ENCODE measurements at regions not wholly inside any gene's neighbourhood (a gene's known extent, or its start where the extent isn't known, plus 50 kb on each side); places are given as distances from the start of the nearest gene placed in this dataset.
"Not testable (repeated sequence)": the region's sequence is repeated elsewhere in the genome, so short reads cannot be mapped to it uniquely, and the experiment has no call there.

DNA sequence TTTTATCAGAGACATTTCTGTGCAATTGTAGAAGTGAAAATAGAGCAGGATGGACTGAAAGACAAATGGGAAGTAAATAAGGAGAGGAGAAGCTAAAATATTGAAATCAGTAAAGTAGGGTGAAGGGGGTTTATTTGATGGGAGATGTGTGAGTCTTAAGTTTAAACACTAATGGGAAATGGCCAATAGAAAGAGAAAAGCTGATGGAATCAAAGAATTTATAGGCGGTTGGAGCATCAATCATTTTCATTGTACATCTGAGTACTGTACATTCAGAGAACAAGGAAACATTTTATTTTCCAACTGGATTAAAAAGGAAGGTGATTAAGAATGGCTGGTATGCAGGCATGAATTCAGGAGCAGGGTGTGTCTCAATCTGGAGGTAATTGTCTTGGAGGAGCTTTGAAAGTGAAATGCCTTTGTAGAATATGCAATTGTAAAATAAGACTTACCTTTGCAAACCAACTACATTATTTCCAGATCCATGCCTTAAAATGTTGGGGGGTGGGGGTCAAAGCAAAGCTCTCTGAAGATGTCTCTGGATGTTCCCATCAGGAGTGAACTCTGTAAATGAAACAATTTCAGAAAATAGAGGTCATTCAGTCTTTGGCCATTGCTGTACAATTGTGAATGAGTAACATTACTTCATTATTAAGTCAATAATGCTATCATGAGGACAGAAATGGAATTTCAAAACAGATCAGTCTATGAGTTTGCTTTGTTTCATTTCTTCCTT lies 227.4 kb downstream of the SPATA31A1 start:
- CTCF ChIA-PET; H3K27ac Mint-ChIP-seq; DNase-seq; H3K4me3 Mint-ChIP-seq; POLR2A ChIA-PET; H3K27me3 Mint-ChIP-seq; H3K4me1 Mint-ChIP-seq; H3K36me3 Mint-ChIP-seq (ENCODE audit: low read depth); H3K9me3 Mint-ChIP-seq: not testable (repeated sequence)

- H3K27ac Mint-ChIP-seq; H3K4me1 Mint-ChIP-seq; H3K36me3 Mint-ChIP-seq (ENCODE audit: low read depth); H3K27me3 Mint-ChIP-seq; POLR2A ChIA-PET; DNase-seq; H3K4me3 Mint-ChIP-seq; CTCF ChIA-PET; H3K9me3 Mint-ChIP-seq: not testable (repeated sequence)
Observed at GRCh38 chr9:39583413-39583747, 227.9 kb downstream of the SPATA31A1 start.

DNA sequence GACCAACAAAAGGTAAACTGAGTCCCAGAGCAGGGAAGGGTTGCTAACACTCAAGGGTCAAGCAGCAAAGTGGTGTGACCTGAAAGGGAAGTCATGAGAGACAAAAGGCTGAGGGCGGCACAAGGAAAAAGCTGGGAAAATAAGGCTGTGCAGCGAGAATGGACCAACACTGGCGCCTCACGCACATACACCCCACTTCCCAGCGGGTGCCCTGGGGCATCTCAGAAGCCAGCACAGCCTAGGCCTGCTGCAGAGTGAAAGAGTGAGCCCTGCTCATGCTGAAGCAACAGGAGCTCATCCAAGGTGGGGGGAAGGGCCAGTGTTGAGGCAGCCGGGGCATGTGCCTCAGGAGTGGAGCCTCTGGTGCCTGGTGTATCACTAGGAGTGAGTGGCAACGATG lies 229.8 kb downstream of the SPATA31A1 start:
- CTCF ChIA-PET; H3K9me3 Mint-ChIP-seq; H3K27me3 Mint-ChIP-seq; POLR2A ChIA-PET; H3K4me3 Mint-ChIP-seq; DNase-seq; H3K36me3 Mint-ChIP-seq (ENCODE audit: low read depth); H3K4me1 Mint-ChIP-seq; H3K27ac Mint-ChIP-seq: not testable (repeated sequence)

DNA sequence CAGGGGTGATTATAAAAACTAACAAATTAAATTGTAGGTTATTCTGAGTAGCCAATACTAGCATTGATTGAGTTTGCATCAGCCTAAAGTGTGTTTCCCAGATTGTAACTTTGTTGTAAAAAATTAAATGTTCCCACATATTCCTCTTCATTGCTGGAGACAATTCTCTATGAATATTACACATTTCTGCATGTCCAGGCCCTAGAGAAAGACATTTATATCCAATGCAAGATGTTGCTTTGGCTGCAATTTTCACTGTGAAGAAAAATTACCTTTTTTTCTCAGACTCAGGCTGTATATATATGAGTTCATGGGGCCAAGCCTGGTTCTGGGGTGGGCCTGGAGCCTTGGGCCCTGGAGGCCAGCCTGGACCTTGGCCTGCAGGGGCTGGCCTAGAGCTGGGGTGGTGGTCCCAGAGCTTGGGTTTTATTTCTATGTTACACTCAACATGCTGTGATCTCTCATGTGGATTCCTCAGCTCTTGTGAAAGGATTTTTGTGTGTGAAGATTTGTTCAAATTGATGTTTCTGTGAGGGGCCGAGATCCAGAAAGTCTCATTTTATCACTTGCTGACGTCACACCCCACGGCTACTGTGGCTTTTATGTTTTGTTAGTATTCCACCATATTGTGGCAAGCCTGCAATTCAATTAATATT lies 232.5 kb downstream of the SPATA31A1 start:
- H3K27me3 Mint-ChIP-seq = no peaks in the 10 kb centered on the region
- DNase-seq = no peak
- H3K27ac Mint-ChIP-seq = no peak overlapping the region
- no peaks in the 10 kb centered on the region for H3K4me1 Mint-ChIP-seq
- peaks cover 3% of the 10 kb centered on the region for H3K9me3 Mint-ChIP-seq
- H3K36me3 Mint-ChIP-seq (ENCODE audit: low read depth) = no peaks in the 10 kb centered on the region
- ChIA-PET CTCF (no interaction called here), POLR2A (no interaction called here)
- no peak overlapping the region for H3K4me3 Mint-ChIP-seq

DNA sequence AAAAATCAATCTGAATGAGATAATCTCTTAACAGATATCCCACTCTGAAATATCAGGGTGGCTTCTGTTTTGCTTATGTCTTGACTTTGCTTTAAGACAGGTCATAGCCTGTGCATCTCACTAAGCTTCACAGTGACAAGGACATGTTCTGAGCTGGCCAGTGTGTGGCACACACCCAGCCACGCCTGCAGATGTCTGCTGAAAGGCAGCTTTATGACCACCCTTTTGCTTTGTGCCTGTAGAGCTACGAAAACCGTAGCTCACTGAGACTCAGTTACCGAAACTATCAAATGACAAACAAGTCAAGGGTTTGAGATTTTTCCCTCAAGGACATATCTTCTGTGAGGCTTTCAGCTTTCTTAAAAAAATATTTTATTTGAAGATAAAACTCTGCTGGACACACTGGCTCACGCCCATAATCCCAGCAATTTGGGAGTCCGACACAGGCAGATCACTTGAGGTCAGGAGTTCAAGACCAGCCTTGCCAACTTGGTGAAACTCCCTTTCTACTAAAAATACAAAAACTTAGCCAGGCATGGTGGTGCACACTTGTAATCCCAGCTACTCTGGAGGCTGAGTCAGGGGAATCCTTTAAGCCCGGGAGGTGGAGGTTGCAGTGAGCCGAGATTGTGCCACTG lies 233.2 kb downstream of the SPATA31A1 start:
- DNase-seq = no peak
- H3K9me3 Mint-ChIP-seq = peaks cover 3% of the 10 kb centered on the region
- H3K4me1 Mint-ChIP-seq = no peaks in the 10 kb centered on the region
- no peak overlapping the region for H3K27ac Mint-ChIP-seq
- H3K36me3 Mint-ChIP-seq (ENCODE audit: low read depth) = no peaks in the 10 kb centered on the region
- H3K27me3 Mint-ChIP-seq = no peaks in the 10 kb centered on the region
- H3K4me3 Mint-ChIP-seq = no peak overlapping the region
- ChIA-PET POLR2A (no interaction called here), CTCF (no interaction called here)

DNA sequence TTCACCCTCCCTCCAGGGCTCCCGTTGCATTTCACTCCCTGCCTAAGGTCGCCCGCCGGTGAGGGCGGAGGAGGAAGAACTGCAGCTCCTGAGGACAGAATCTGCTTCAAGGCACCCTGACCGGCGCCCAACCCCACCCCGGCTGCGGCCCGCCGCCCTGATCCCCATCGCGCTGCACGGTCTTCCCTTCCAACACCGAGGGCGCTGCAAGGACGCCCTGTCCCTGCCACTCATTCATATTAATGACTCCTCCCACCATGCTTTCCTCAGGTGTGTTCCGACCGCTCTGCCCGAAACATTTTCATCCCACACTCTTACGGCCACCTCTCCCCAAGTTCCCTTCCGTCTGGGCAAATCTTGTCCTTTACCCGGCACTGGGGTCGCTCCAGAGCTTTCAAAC lies 248.6 kb downstream of the SPATA31A1 start:
- H3K4me1 Mint-ChIP-seq; H3K4me3 Mint-ChIP-seq; DNase-seq; H3K27ac Mint-ChIP-seq; POLR2A ChIA-PET; H3K27me3 Mint-ChIP-seq; H3K36me3 Mint-ChIP-seq (ENCODE audit: low read depth); CTCF ChIA-PET; H3K9me3 Mint-ChIP-seq: not testable (repeated sequence)

DNA sequence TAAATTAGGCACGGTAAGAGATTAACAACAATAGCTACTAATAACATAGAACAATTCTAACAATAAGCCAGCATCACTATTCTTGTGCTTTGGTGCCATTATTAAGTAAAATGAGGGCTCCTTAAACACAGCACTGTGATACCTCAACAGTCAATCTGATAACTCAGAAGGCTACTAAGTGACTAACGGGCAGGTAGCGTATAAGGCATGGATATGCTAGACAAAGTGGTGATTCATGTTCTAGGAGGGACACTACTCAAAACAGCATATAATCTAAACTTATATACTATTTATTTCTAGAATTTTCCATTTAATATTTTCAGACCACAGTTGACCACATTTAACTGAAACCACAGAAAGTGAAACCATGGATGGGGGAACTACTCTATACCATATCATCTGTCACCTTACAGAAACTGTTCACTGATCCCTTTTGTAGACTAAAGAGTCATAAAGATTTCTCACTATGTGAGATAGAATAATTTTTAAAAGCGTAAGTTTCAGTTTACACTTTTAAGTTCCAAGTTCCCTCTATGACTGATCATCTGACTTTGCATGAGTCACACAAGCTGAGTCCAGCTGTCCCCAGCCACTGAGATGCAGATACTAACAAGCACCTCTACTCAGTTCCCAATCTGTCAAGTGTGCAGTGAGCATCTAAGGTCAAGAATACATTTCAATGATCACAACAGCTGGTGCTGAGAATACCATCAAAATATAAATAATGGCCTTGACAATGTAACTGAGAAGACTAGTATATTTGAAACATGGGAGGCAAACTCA lies 256.2 kb downstream of the SPATA31A1 start:
- H3K27me3 Mint-ChIP-seq; DNase-seq; H3K27ac Mint-ChIP-seq; POLR2A ChIA-PET; H3K4me1 Mint-ChIP-seq; CTCF ChIA-PET; H3K4me3 Mint-ChIP-seq; H3K9me3 Mint-ChIP-seq; H3K36me3 Mint-ChIP-seq (ENCODE audit: low read depth): not testable (repeated sequence)

- DNase-seq; H3K27ac Mint-ChIP-seq; CTCF ChIA-PET; H3K27me3 Mint-ChIP-seq; H3K9me3 Mint-ChIP-seq; H3K4me1 Mint-ChIP-seq; H3K4me3 Mint-ChIP-seq; POLR2A ChIA-PET; H3K36me3 Mint-ChIP-seq (ENCODE audit: low read depth): not testable (repeated sequence)
Observed at GRCh38 chr9:39616480-39616879, 261.0 kb downstream of the SPATA31A1 start.

DNA sequence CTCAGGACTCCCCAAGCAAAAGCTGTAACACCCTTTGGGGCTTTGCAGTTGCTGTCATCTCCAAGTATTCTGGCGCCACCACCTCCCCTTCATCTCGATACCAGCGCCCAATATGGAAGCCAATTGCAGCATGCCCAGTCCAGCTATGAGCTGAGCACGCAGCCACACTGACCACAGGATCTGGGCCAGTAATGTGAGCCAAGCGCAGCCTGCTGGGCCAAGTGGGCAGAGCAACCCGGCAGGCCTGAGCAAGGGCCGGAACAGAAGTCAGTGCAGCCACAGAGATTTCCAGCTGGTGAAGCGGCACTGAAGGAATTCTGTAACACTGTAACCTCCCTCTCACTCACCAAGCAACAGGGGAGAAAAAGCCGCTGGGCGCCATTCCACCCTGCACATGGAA lies 268.6 kb downstream of the SPATA31A1 start:
- H3K4me1 Mint-ChIP-seq; CTCF ChIA-PET; H3K9me3 Mint-ChIP-seq; H3K4me3 Mint-ChIP-seq; H3K27me3 Mint-ChIP-seq; H3K36me3 Mint-ChIP-seq (ENCODE audit: low read depth); H3K27ac Mint-ChIP-seq; POLR2A ChIA-PET; DNase-seq: not testable (repeated sequence)

- POLR2A ChIA-PET; H3K36me3 Mint-ChIP-seq (ENCODE audit: low read depth); CTCF ChIA-PET; H3K4me3 Mint-ChIP-seq; H3K4me1 Mint-ChIP-seq; H3K9me3 Mint-ChIP-seq; DNase-seq; H3K27me3 Mint-ChIP-seq; H3K27ac Mint-ChIP-seq: not testable (repeated sequence)
Observed at GRCh38 chr9:39632071-39632470, 276.6 kb downstream of the SPATA31A1 start.

- H3K4me1 Mint-ChIP-seq; H3K27me3 Mint-ChIP-seq; H3K9me3 Mint-ChIP-seq; CTCF ChIA-PET; POLR2A ChIA-PET; H3K27ac Mint-ChIP-seq; H3K36me3 Mint-ChIP-seq (ENCODE audit: low read depth); DNase-seq; H3K4me3 Mint-ChIP-seq: not testable (repeated sequence)
Observed at GRCh38 chr9:39649029-39649428, 293.6 kb downstream of the SPATA31A1 start.

GRCh38 chr9:39656960-39657603 lies 301.6 kb downstream of the SPATA31A1 start:
- POLR2A ChIA-PET; H3K27me3 Mint-ChIP-seq; H3K36me3 Mint-ChIP-seq (ENCODE audit: low read depth); CTCF ChIA-PET; H3K9me3 Mint-ChIP-seq; H3K27ac Mint-ChIP-seq; DNase-seq; H3K4me3 Mint-ChIP-seq; H3K4me1 Mint-ChIP-seq: not testable (repeated sequence)

DNA sequence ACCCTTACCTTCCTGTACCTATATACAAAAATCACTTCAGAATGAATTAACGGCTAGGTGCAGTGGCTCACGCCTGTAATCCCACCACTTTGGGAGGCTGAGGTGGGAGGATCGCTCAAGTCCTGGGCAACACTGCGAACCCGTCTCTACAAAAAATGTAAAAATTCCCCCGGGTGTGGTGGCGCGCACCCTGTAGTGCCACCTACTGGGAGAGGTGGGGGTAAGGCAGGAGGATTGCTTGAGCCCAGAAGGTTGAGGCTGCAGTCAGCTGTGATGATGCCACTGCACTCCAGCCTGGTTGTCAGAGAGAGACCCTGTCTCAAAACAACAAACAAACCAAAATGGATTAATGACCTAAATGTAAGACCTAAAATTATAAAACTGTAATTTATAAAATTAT lies 307.6 kb downstream of the SPATA31A1 start:
- CTCF ChIA-PET; H3K4me3 Mint-ChIP-seq; DNase-seq; H3K9me3 Mint-ChIP-seq; POLR2A ChIA-PET; H3K4me1 Mint-ChIP-seq; H3K27me3 Mint-ChIP-seq; H3K27ac Mint-ChIP-seq; H3K36me3 Mint-ChIP-seq (ENCODE audit: low read depth): not testable (repeated sequence)
